Colonic mucosa (tissue), 4 donors: ENCODE measurements at regions not wholly inside any gene's neighbourhood (a gene's known extent, or its start where the extent isn't known, plus 50 kb on each side); places are given as distances from the start of the nearest gene placed in this dataset. TPM values are rescaled to one million over a fixed set of nuclear protein-coding genes. Genes with fewer than 3 reads are reported as not detected.

Experiments used
- DNase-seq: peaks from one replicate; pipeline ENCODE4 v3.0.0-alpha.2; 2020
- H3K27ac ChIP-seq: fragments of 200-600 bp; one replicate; pipeline ENCODE4 v1.8.0; 2021
- H3K27me3 ChIP-seq: fragments of 200-600 bp; one replicate; pipeline ENCODE4 v1.8.0; 2021
- H3K36me3 ChIP-seq: fragments of 200-600 bp; one replicate; pipeline ENCODE4 v1.8.0; 2021
- H3K4me1 ChIP-seq: fragments of 200-600 bp; one replicate; pipeline ENCODE4 v1.8.0; 2021; ENCODE audit warnings: mild to moderate bottlenecking
- H3K4me3 ChIP-seq: fragments of 200-600 bp; one replicate; pipeline ENCODE4 v1.8.0; 2021
- H3K9ac ChIP-seq, 2 donors: one replicate each; pipeline ENCODE4 v1.7.0; 2013; ENCODE audit warnings: control low read depth in 2 of 2, low read depth in 2 of 2, low read length in 2 of 2
- H3K9me3 ChIP-seq: fragments of 200-600 bp; one replicate; pipeline ENCODE4 v1.8.0; 2021
- CTCF ChIP-seq: fragments of 200-600 bp; IDR thresholded peaks from one replicate; pipeline ENCODE4 v1.8.0; 2022; ENCODE audit warnings: antibody characterized with exemption, mild to moderate bottlenecking
- intact Hi-C: fragments of 100-400 bp; cut with DNase I; formaldehyde crosslinking; loops from one replicate; pipeline ENCODE4 v1.14.1; 2022
- microRNA-seq: library from miRNA; unstranded; fragments of <30 nt; microRNA quantifications from one replicate; pipeline ENCODE4, GENCODE V29; 2019
- donor health status: healthy.
- donor health status: DM: no; HTN: no; CAD: no.
- donor health status: DM: no; HTN: no; CAD: no.

GRCh38 chr9:88936132-88936531, 55.1 kb upstream of the S1PR3 start:
- no peak overlapping the region for H3K4me3 ChIP-seq
- no peaks in the 10 kb centered on the region for H3K4me1 ChIP-seq
- H3K27ac ChIP-seq = no peak overlapping the region
- intact Hi-C loops = no loop called here
- no peak overlapping the region for H3K9ac ChIP-seq
- TF ChIP-seq CTCF = no peak
- no peaks in the 10 kb centered on the region for H3K9me3 ChIP-seq
- DNase-seq = no peak
- no peaks in the 10 kb centered on the region for H3K36me3 ChIP-seq
- no peaks in the 10 kb centered on the region for H3K27me3 ChIP-seq

GRCh38 chr9:88936668-88937067, 54.6 kb upstream of the S1PR3 start:
- Histone ChIP-seq H3K9ac (no peak overlapping the region), H3K4me3 (no peak overlapping the region), H3K27ac (no peak overlapping the region), H3K27me3 (no peaks in the 10 kb centered on the region), H3K4me1 (no peaks in the 10 kb centered on the region), H3K9me3 (no peaks in the 10 kb centered on the region), H3K36me3 (no peaks in the 10 kb centered on the region)
- peak; percentile 14 for DNase-seq
- no peak for TF ChIP-seq CTCF
- intact Hi-C loops = no loop called here

GRCh38 chr9:88937248-88937647, 54.0 kb upstream of the S1PR3 start:
- intact Hi-C loops = no loop called here
- H3K27ac ChIP-seq = no peak overlapping the region
- H3K9me3 ChIP-seq = no peaks in the 10 kb centered on the region
- H3K27me3 ChIP-seq = no peaks in the 10 kb centered on the region
- no peak overlapping the region for H3K4me3 ChIP-seq
- no peak overlapping the region for H3K9ac ChIP-seq
- TF ChIP-seq CTCF = no peak
- DNase-seq = no peak
- H3K4me1 ChIP-seq = no peaks in the 10 kb centered on the region
- no peaks in the 10 kb centered on the region for H3K36me3 ChIP-seq

DNA sequence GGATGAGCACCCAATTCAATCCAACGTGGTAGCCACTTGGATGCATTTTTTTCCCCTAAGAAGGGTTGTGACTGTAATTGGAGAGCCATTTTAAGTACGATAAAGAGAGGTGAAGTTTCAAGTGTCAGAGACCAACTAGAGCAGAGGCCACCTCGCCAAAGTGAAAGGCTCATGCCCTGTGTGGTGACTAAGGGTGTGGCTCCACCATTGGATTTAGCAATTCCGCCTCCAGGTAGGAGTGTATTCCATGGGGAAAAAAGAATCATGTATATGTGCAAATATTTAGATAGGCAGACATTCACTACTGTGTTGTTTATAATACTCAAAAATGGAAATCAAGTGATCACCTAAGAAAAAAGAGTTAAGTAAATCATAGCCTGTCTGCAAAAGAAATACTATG, 53.1 kb upstream of the S1PR3 start:
- no peak for TF ChIP-seq CTCF
- H3K36me3 ChIP-seq = no peaks in the 10 kb centered on the region
- H3K27ac ChIP-seq = no peak overlapping the region
- H3K27me3 ChIP-seq = no peaks in the 10 kb centered on the region
- no peaks in the 10 kb centered on the region for H3K9me3 ChIP-seq
- H3K9ac ChIP-seq = no peak overlapping the region
- DNase-seq = no peak
- no peaks in the 10 kb centered on the region for H3K4me1 ChIP-seq
- no peak overlapping the region for H3K4me3 ChIP-seq
- intact Hi-C loops = no loop called here

Small RNAs in the stretch of these regions (microRNA-seq; reads per million reads assigned to microRNA genes)
- gene MIR4289 = not detected
